ENCODE measurements at regions not wholly inside any gene's neighbourhood (a gene's known extent, or its start where the extent isn't known, plus 50 kb on each side); places are given as distances from the start of the nearest gene placed in this dataset.
"Not testable (repeated sequence)": the region's sequence is repeated elsewhere in the genome, so short reads cannot be mapped to it uniquely, and the experiment has no call there.

- DNase-seq (ENCODE audit: low read depth) = no peak
- Histone ChIP-seq H3K4me3 (ENCODE audit: low read length) (no peak overlapping the region), H3K4me1 (ENCODE audit: control insufficient read depth, insufficient read depth, low read length) (peaks cover 5% of the 10 kb centered on the region), H3K36me3 (ENCODE audit: control insufficient read depth, insufficient read depth, low read length, severe bottlenecking) (no peaks in the 10 kb centered on the region), H3K9ac (ENCODE audit: low read length) (no peak overlapping the region), H3K27me3 (replicated peaks; ENCODE audit: control insufficient read depth, insufficient read depth, low read length) (peaks cover 3% of the 10 kb centered on the region), H3K9me3 (ENCODE audit: control insufficient read depth, low read length) (no peaks in the 10 kb centered on the region)
Measured at GRCh38 chrX:44674906-44675305, 132.2 kb upstream of the FUNDC1 start.

GRCh38 chrX:44669626-44670025 is 127.0 kb upstream of the FUNDC1 start:
- Histone ChIP-seq H3K9me3 (ENCODE audit: control insufficient read depth, low read length) (no peaks in the 10 kb centered on the region), H3K9ac (ENCODE audit: low read length) (no peak overlapping the region), H3K27me3 (replicated peaks; ENCODE audit: control insufficient read depth, insufficient read depth, low read length) (no peaks in the 10 kb centered on the region), H3K4me1 (ENCODE audit: control insufficient read depth, insufficient read depth, low read length) (peaks cover under 1% of the 10 kb centered on the region), H3K4me3 (ENCODE audit: low read length) (no peak overlapping the region), H3K36me3 (ENCODE audit: control insufficient read depth, insufficient read depth, low read length, severe bottlenecking) (no peaks in the 10 kb centered on the region)
- peak; percentile 15 for DNase-seq (ENCODE audit: low read depth)

- DNase-seq (ENCODE audit: low read depth) = peak; percentile 28
- H3K4me3 ChIP-seq (ENCODE audit: low read length) = no peak overlapping the region
- no peaks in the 10 kb centered on the region for H3K9me3 ChIP-seq (ENCODE audit: control insufficient read depth, low read length)
- H3K36me3 ChIP-seq (ENCODE audit: control insufficient read depth, insufficient read depth, low read length, severe bottlenecking) = no peaks in the 10 kb centered on the region
- H3K9ac ChIP-seq (ENCODE audit: low read length) = no peak overlapping the region
- no peaks in the 10 kb centered on the region for H3K4me1 ChIP-seq (ENCODE audit: control insufficient read depth, insufficient read depth, low read length)
- peaks cover 4% of the 10 kb centered on the region for H3K27me3 ChIP-seq (replicated peaks; ENCODE audit: control insufficient read depth, insufficient read depth, low read length)
Measured at GRCh38 chrX:44667771-44668170, 125.1 kb upstream of the FUNDC1 start.

GRCh38 chrX:44657718-44658246 is 115.1 kb upstream of the FUNDC1 start:
- H3K27me3 ChIP-seq (replicated peaks; ENCODE audit: control insufficient read depth, insufficient read depth, low read length); H3K4me1 ChIP-seq (ENCODE audit: control insufficient read depth, insufficient read depth, low read length); H3K9ac ChIP-seq (ENCODE audit: low read length); DNase-seq (ENCODE audit: low read depth); H3K36me3 ChIP-seq (ENCODE audit: control insufficient read depth, insufficient read depth, low read length, severe bottlenecking); H3K9me3 ChIP-seq (ENCODE audit: control insufficient read depth, low read length); H3K4me3 ChIP-seq (ENCODE audit: low read length): not testable (repeated sequence)

- Histone ChIP-seq H3K4me3 (ENCODE audit: low read length) (no peak overlapping the region), H3K9ac (ENCODE audit: low read length) (no peak overlapping the region), H3K4me1 (ENCODE audit: control insufficient read depth, insufficient read depth, low read length) (no peaks in the 10 kb centered on the region), H3K36me3 (ENCODE audit: control insufficient read depth, insufficient read depth, low read length, severe bottlenecking) (no peaks in the 10 kb centered on the region), H3K9me3 (ENCODE audit: control insufficient read depth, low read length) (no peaks in the 10 kb centered on the region), H3K27me3 (replicated peaks; ENCODE audit: control insufficient read depth, insufficient read depth, low read length) (peaks cover 6% of the 10 kb centered on the region)
- DNase-seq (ENCODE audit: low read depth) = no peak
Measured at GRCh38 chrX:44651358-44651757, 108.7 kb upstream of the FUNDC1 start.

- Histone ChIP-seq H3K27me3 (replicated peaks; ENCODE audit: control insufficient read depth, insufficient read depth, low read length) (peaks cover 18% of the 10 kb centered on the region), H3K9me3 (ENCODE audit: control insufficient read depth, low read length) (no peaks in the 10 kb centered on the region), H3K36me3 (ENCODE audit: control insufficient read depth, insufficient read depth, low read length, severe bottlenecking) (no peaks in the 10 kb centered on the region), H3K9ac (ENCODE audit: low read length) (no peak overlapping the region), H3K4me3 (ENCODE audit: low read length) (no peak overlapping the region), H3K4me1 (ENCODE audit: control insufficient read depth, insufficient read depth, low read length) (no peaks in the 10 kb centered on the region)
- no peak for DNase-seq (ENCODE audit: low read depth)
Measured at GRCh38 chrX:44643723-44644122, 101.1 kb upstream of the FUNDC1 start.

GRCh38 chrX:44637282-44637681 is 94.6 kb upstream of the FUNDC1 start:
- Histone ChIP-seq H3K36me3 (ENCODE audit: control insufficient read depth, insufficient read depth, low read length, severe bottlenecking) (no peaks in the 10 kb centered on the region), H3K27me3 (replicated peaks; ENCODE audit: control insufficient read depth, insufficient read depth, low read length) (peaks cover 19% of the 10 kb centered on the region), H3K9ac (ENCODE audit: low read length) (no peak overlapping the region), H3K4me3 (ENCODE audit: low read length) (no peak overlapping the region), H3K4me1 (ENCODE audit: control insufficient read depth, insufficient read depth, low read length) (no peaks in the 10 kb centered on the region), H3K9me3 (ENCODE audit: control insufficient read depth, low read length) (no peaks in the 10 kb centered on the region)
- DNase-seq (ENCODE audit: low read depth) = no peak

- no peak for DNase-seq (ENCODE audit: low read depth)
- Histone ChIP-seq H3K4me3 (ENCODE audit: low read length) (no peak overlapping the region), H3K36me3 (ENCODE audit: control insufficient read depth, insufficient read depth, low read length, severe bottlenecking) (no peaks in the 10 kb centered on the region), H3K9ac (ENCODE audit: low read length) (no peak overlapping the region), H3K27me3 (replicated peaks; ENCODE audit: control insufficient read depth, insufficient read depth, low read length) (peaks cover 3% of the 10 kb centered on the region), H3K9me3 (ENCODE audit: control insufficient read depth, low read length) (no peaks in the 10 kb centered on the region), H3K4me1 (ENCODE audit: control insufficient read depth, insufficient read depth, low read length) (no peaks in the 10 kb centered on the region)
Measured at GRCh38 chrX:44621078-44621477, 78.4 kb upstream of the FUNDC1 start.

- Histone ChIP-seq H3K36me3 (ENCODE audit: control insufficient read depth, insufficient read depth, low read length, severe bottlenecking) (no peaks in the 10 kb centered on the region), H3K9ac (ENCODE audit: low read length) (no peak overlapping the region), H3K27me3 (replicated peaks; ENCODE audit: control insufficient read depth, insufficient read depth, low read length) (peaks cover 7% of the 10 kb centered on the region), H3K9me3 (ENCODE audit: control insufficient read depth, low read length) (no peaks in the 10 kb centered on the region), H3K4me3 (ENCODE audit: low read length) (no peak overlapping the region), H3K4me1 (ENCODE audit: control insufficient read depth, insufficient read depth, low read length) (no peaks in the 10 kb centered on the region)
- DNase-seq (ENCODE audit: low read depth) = no peak
Measured at GRCh38 chrX:44619039-44619438, 76.4 kb upstream of the FUNDC1 start.

- Histone ChIP-seq H3K27me3 (replicated peaks; ENCODE audit: control insufficient read depth, insufficient read depth, low read length) (no peaks in the 10 kb centered on the region), H3K36me3 (ENCODE audit: control insufficient read depth, insufficient read depth, low read length, severe bottlenecking) (no peaks in the 10 kb centered on the region), H3K9me3 (ENCODE audit: control insufficient read depth, low read length) (no peaks in the 10 kb centered on the region), H3K9ac (ENCODE audit: low read length) (no peak overlapping the region), H3K4me3 (ENCODE audit: low read length) (no peak overlapping the region), H3K4me1 (ENCODE audit: control insufficient read depth, insufficient read depth, low read length) (no peaks in the 10 kb centered on the region)
- no peak for DNase-seq (ENCODE audit: low read depth)
Measured at GRCh38 chrX:44596277-44596676, 53.6 kb upstream of the FUNDC1 start.

All from adipocyte (in vitro differentiated cells).